GM12872 (cell line): ENCODE measurements at regions not wholly inside any gene's neighbourhood (a gene's known extent, or its start where the extent isn't known, plus 50 kb on each side); places are given as distances from the start of the nearest gene placed in this dataset.

Experiments used
- TF ChIP-seq, protein P1 (sequence below): IDR thresholded peaks from 3 replicates; pipeline ENCODE4 v1.5.1; 2011; ENCODE audit warnings: low read depth, mild to moderate bottlenecking, low read length, moderate library complexity; ENCODE audit not compliant: insufficient read depth

DNA sequence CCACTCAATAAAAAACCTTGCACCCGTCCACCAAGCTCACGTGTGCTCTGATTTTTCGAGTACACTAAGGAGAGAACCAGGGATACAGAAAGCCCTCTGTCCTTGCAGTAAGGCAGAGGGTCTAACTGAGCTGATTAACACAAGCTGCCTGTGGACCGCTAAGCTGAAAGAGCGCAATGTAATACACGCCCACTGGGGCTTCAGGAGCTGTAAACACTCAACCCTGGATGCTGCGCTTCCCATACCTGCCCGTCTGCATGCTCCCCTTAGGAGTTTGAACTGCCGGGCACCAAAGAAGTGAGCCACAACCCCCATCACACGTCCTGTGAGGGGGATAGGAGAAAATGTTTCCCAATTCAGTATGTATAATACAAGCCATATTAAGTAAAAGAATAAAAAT is 664.8 kb downstream of the PCDH18 start:
- TF ChIP-seq, protein P1, sequence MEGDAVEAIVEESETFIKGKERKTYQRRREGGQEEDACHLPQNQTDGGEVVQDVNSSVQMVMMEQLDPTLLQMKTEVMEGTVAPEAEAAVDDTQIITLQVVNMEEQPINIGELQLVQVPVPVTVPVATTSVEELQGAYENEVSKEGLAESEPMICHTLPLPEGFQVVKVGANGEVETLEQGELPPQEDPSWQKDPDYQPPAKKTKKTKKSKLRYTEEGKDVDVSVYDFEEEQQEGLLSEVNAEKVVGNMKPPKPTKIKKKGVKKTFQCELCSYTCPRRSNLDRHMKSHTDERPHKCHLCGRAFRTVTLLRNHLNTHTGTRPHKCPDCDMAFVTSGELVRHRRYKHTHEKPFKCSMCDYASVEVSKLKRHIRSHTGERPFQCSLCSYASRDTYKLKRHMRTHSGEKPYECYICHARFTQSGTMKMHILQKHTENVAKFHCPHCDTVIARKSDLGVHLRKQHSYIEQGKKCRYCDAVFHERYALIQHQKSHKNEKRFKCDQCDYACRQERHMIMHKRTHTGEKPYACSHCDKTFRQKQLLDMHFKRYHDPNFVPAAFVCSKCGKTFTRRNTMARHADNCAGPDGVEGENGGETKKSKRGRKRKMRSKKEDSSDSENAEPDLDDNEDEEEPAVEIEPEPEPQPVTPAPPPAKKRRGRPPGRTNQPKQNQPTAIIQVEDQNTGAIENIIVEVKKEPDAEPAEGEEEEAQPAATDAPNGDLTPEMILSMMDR, result no peak

DNA sequence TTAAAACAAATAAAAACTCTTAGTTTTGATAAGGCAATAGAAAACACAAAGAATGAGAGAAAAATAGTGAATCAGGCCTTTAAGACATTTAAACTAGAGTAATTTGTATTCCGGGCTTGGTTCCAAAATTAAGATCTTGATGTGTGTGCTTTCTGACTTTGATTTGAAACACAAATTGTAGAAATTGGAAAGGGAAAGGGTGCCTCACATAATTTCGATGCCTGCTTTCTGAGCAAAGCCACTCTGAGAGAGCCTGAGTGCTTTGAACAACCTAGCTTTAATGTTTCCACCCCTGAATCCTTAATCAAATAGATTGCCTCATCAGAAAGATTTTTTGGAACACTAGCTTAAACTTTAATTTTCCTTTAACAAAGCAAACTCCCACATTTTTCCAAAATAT is 666.8 kb downstream of the PCDH18 start:
- TF ChIP-seq, protein P1, result no peak

DNA sequence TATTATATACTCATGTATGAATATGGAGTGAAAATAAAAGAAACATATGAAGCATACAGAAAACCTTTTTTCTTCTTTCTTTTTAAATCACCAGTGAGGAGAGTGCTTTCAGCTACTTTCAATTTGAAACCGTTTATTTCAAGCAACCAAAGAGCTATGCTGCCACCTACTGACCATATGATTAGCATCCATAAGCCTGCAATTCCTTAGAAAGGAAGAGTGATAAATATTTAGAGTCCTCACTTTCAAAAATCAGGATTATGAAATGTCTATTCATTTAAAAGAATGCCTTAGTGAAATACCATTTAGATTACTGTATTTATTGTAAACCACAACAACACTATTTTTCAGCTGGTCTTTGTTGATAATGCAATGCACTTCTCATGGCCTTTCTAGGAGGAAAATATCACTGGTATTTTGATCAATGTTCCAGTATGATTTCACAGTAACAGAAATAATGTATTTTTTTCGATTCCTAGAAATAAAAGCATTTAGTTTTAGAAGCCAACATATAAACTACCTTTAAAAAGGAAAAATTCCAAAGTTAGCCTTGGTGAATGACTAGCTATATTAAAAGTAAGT is 667.6 kb downstream of the PCDH18 start:
- TF ChIP-seq, protein P1, result peak; percentile 58

DNA sequence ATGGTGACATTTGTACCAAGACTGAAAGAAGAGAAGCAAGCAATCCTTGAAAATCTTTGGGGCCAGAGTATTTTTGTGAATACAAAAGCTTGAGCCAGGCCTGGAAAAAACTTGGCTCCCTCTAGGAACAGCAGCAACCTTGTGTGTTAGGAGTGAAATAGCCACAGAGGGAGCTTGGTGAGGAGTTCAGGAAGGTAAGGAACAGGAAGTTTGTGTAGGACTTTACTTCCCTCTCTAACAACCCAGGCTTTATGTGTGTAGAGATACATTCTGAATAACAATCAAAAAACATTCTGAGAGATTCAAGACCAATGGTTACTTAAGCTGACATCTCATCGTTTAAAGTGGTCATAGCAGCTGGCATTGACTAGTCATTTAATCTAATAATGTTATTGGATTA is 668.5 kb downstream of the PCDH18 start:
- TF ChIP-seq, protein P1, result no peak

DNA sequence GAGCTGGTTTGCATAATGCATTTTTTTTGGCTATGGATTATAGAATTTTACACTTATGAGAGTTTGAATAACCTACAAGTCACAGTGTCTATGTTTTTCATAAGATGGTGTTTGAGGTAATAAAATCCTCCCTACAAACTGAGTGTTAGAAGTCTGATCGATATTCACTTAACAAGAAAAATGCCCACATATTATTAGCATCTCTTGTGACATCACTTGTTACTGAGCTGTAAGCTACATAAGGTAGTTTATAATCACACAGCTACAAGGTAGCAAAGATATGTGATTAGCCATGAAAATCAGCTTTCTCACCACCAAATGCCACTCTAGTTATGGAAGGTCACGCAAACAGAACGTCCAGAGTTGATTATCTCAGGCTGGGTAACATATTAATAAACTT is 669.6 kb downstream of the PCDH18 start:
- TF ChIP-seq, protein P1, result no peak

DNA sequence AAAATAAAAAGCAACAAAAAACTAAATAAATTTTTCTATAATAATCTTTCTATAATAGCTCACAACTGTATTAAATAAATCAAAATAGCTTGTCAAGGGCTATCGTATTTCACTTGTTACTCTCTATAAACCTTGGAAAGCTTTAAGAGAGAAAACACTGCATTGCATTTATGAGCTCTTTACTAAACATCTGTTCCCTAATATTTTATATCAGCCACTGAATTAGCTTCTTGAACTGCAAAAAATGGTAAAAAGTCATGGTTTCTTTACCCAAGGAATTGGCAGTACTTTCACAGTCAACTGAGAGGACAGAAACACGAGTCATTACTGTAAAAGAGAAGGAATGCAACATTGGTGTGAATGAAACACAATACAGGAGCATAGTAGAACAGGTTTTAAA is 671.2 kb downstream of the PCDH18 start:
- TF ChIP-seq, protein P1, result no peak

DNA sequence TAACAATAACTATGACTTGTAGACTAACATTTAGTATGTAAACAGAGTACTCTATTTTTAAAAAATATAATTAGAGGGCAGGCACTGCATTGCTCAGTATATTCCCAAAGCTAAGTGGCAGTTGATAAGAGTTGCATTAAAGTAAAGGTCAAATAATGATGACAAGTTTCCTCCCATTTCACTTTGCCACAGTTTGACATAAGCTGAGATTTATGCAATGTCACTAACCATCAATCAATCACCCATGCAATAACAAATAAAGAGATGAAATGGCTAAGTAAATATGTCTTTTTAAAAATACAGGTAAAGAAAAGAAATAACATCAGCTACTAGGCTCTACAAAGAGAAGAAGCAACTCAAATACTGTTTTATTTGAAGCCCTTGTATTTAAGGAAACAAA is 673.4 kb downstream of the PCDH18 start:
- TF ChIP-seq, protein P1, result no peak
